GM23338 (cell line): ENCODE measurements at regions not wholly inside any gene's neighbourhood (a gene's known extent, or its start where the extent isn't known, plus 50 kb on each side); places are given as distances from the start of the nearest gene placed in this dataset.

Source experiments
- ATAC-seq: fragments of 200-7000 bp; cut with Tn5 transposase; 3 replicates; pipeline ENCODE4 v1.9.1; 2020
- DNase-seq: peaks from one replicate; pipeline ENCODE4 v3.0.0-alpha.2; 2015; ENCODE audit warnings: low spot score
- H2AFZ ChIP-seq: fragments of 200-600 bp; sonication (generic); 2 replicates; pipeline ENCODE4 v1.8.0; 2016; ENCODE audit warnings: antibody characterized with exemption, mild to moderate bottlenecking, moderate library complexity
- H3F3A ChIP-seq: fragments of 200-600 bp; sonication (generic); replicated peaks from 2 replicates; pipeline ENCODE4 v1.8.0; 2017; ENCODE audit warnings: antibody characterized with exemption, mixed run types, low read depth
- H3K27ac ChIP-seq: fragments of 200-600 bp; sonication (generic); 2 replicates; pipeline ENCODE4 v1.6.1; 2016; ENCODE audit warnings: low read depth
- H3K27me3 ChIP-seq: fragments of 200-600 bp; sonication (generic); 2 replicates; pipeline ENCODE4 v1.8.0; 2016; ENCODE audit warnings: mild to moderate bottlenecking, mixed run types, moderate library complexity; ENCODE audit not compliant: insufficient read depth
- H3K36me3 ChIP-seq: fragments of 200-600 bp; sonication (generic); 2 replicates; pipeline ENCODE4 v1.8.0; 2016; ENCODE audit warnings: mild to moderate bottlenecking; ENCODE audit not compliant: insufficient read depth
- H3K4me1 ChIP-seq: fragments of 200-600 bp; sonication (generic); 2 replicates; pipeline ENCODE4 v1.8.0; 2016; ENCODE audit warnings: mild to moderate bottlenecking, moderate library complexity; ENCODE audit not compliant: insufficient read depth
- H3K4me2 ChIP-seq: fragments of 200-600 bp; sonication (generic); 2 replicates; pipeline ENCODE4 v1.7.1; 2017; ENCODE audit warnings: mixed run types
- H3K4me3 ChIP-seq: fragments of 200-600 bp; sonication (generic); 2 replicates; pipeline ENCODE4 v1.6.1; 2016; ENCODE audit warnings: mixed run types
- H3K79me2 ChIP-seq: fragments of 200-600 bp; sonication (generic); replicated peaks from 2 replicates; pipeline ENCODE4 v1.8.0; 2017; ENCODE audit warnings: mild to moderate bottlenecking; ENCODE audit not compliant: insufficient read depth
- H3K9me2 ChIP-seq: fragments of 200-600 bp; sonication (generic); 2 replicates; pipeline ENCODE4 v1.8.0; 2017; ENCODE audit not compliant: insufficient read depth
- H4K20me1 ChIP-seq: fragments of 200-600 bp; sonication (generic); replicated peaks from 2 replicates; pipeline ENCODE4 v1.8.0; 2017; ENCODE audit warnings: mild to moderate bottlenecking; ENCODE audit not compliant: insufficient read depth
- H3K27ac Mint-ChIP-seq: 2 replicates; pipeline ENCODE4 v1.8.0; 2020; ENCODE audit warnings: inconsistent platforms, mild to moderate bottlenecking, moderate library complexity, mixed read lengths
- H3K27me3 Mint-ChIP-seq: 3 replicates; pipeline ENCODE4 v1.8.0; 2022; ENCODE audit warnings: low read depth, mild to moderate bottlenecking, moderate library complexity, mixed read lengths, inconsistent platforms; ENCODE audit not compliant: insufficient read depth, poor library complexity
- H3K36me3 Mint-ChIP-seq: 3 replicates; pipeline ENCODE4 v1.8.0; 2021; ENCODE audit warnings: low read depth, mild to moderate bottlenecking, inconsistent platforms, moderate library complexity, mixed read lengths
- H3K4me1 Mint-ChIP-seq: 3 replicates; pipeline ENCODE4 v1.8.0; 2020; ENCODE audit warnings: mild to moderate bottlenecking, inconsistent platforms, mixed read lengths
- H3K4me3 Mint-ChIP-seq: 3 replicates; pipeline ENCODE4 v1.8.0; 2021; ENCODE audit warnings: moderate library complexity, mild to moderate bottlenecking, inconsistent platforms, mixed read lengths
- H3K9me3 Mint-ChIP-seq: 3 replicates; pipeline ENCODE4 v1.8.0; 2020; ENCODE audit warnings: moderate library complexity, mild to moderate bottlenecking, inconsistent platforms, mixed read lengths
- CTCF ChIP-seq, 2 experiments: fragments of 200-600 bp in 1 of 2; sonication (generic) in 1 of 2; conservative IDR thresholded peaks; 2 replicates each; pipeline versions ENCODE4 v1.5.1 to v1.6.1; 2016 to 2017; ENCODE audit warnings: antibody characterized with exemption in 2 of 2, low read depth in 2 of 2, mild to moderate bottlenecking in 2 of 2, moderate library complexity in 1 of 2
- JUNB ChIP-seq: IDR thresholded peaks from one replicate; pipeline ENCODE4 v1.6.1; 2016; ENCODE audit warnings: antibody characterized with exemption; ENCODE audit not compliant: unreplicated experiment
- POLR2AphosphoS5 ChIP-seq: IDR thresholded peaks from 2 replicates; pipeline ENCODE4 v1.6.1; 2016; ENCODE audit warnings: antibody characterized with exemption, low read depth
- STAT1 ChIP-seq: IDR thresholded peaks from one replicate; pipeline ENCODE4 v1.6.1; 2016; ENCODE audit warnings: antibody characterized with exemption; ENCODE audit not compliant: unreplicated experiment
- ZNF114 ChIP-seq: fragments of 250-450 bp; sonication (Bioruptor Pico); IDR thresholded peaks from 2 replicates; pipeline ENCODE4 v1.5.0; 2020; ENCODE audit warnings: mild to moderate bottlenecking, moderate library complexity
- ZNF462 ChIP-seq: fragments of 250-450 bp; sonication (Bioruptor Pico); IDR thresholded peaks from 2 replicates; pipeline ENCODE4 v1.5.0; 2020; ENCODE audit warnings: mild to moderate bottlenecking, moderate library complexity

GRCh38 chr9:30757723-30758122 is 1626.7 kb upstream of the ACO1 start (continued):
- TF ChIP-seq ZNF462 (CRISPR knock-in tag), result no peak

- peaks cover 13% of the 10 kb centered on the region for H3K27me3 Mint-ChIP-seq
- H3K4me1 Mint-ChIP-seq, result peaks cover 34% of the 10 kb centered on the region
- Histone ChIP-seq H3K79me2 (no peaks in the 10 kb centered on the region), H3K4me2 (no peak overlapping the region), H3K27me3 (no peaks in the 10 kb centered on the region), H3K27ac (no peak overlapping the region), H3F3A (no peaks in the 10 kb centered on the region), H3K4me1 (peaks cover 28% of the 10 kb centered on the region), H3K36me3 (no peaks in the 10 kb centered on the region), H3K9me2 (no peaks in the 10 kb centered on the region), H4K20me1 (no peaks in the 10 kb centered on the region), H3K4me3 (no peak overlapping the region), H2AFZ (no peak overlapping the region)
- peaks cover 29% of the 10 kb centered on the region for H3K36me3 Mint-ChIP-seq
- no peak overlapping the region for H3K4me3 Mint-ChIP-seq
- DNase-seq, result no peak
- H3K9me3 Mint-ChIP-seq, result peaks cover 25% of the 10 kb centered on the region
- ATAC-seq, result no peak
- no peak overlapping the region for H3K27ac Mint-ChIP-seq
- no peak for TF ChIP-seq ZNF114
- no peak for TF ChIP-seq STAT1
- no peak for TF ChIP-seq POLR2AphosphoS5
- TF ChIP-seq CTCF (conservative IDR thresholded peaks at IDR 0.05; ENCODE audit: low read depth in 2 of 2), result no peak
- TF ChIP-seq ZNF462 (CRISPR knock-in tag), result no peak
- TF ChIP-seq JUNB, result no peak
These were observed 1625.6 kb upstream of the ACO1 start for GRCh38 chr9:30758726-30759446.
